H1 (cell line): ENCODE measurements at regions not wholly inside any gene's neighbourhood (a gene's known extent, or its start where the extent isn't known, plus 50 kb on each side); places are given as distances from the start of the nearest gene placed in this dataset.

ENCODE experiments used
- CBX5 ChIP-seq: fragments of 300-800, 300-1000 bp; sonication (generic); IDR thresholded peaks from 2 replicates; pipeline ENCODE4 v1.7.1; 2016; ENCODE audit warnings: antibody characterized with exemption, low read length, low read depth
- GABPA ChIP-seq: IDR thresholded peaks from 2 replicates; pipeline ENCODE4 v1.6.1; 2011; ENCODE audit warnings: mild to moderate bottlenecking, low read length, moderate library complexity, borderline replicate concordance; ENCODE audit not compliant: insufficient read depth
- KDM4A ChIP-seq: IDR thresholded peaks from one replicate; pipeline ENCODE4 v1.7.1; 2012; ENCODE audit warnings: low read depth, mild to moderate bottlenecking, moderate library complexity, low read length, inconsistent platforms; ENCODE audit not compliant: severe bottlenecking
- KDM5A ChIP-seq: fragments of 200-600 bp; IDR thresholded peaks from 2 replicates; pipeline ENCODE4 v1.7.1; 2012; ENCODE audit warnings: mild to moderate bottlenecking, low read length, inconsistent platforms, mixed read lengths
- POU5F1 ChIP-seq: IDR thresholded peaks from 2 replicates; pipeline ENCODE4 v1.6.1; 2011; ENCODE audit warnings: low read depth, mild to moderate bottlenecking, low read length, moderate library complexity
- RFX5 ChIP-seq: IDR thresholded peaks from 2 replicates; pipeline ENCODE4 v1.6.1; 2011; ENCODE audit warnings: low read depth, low read length, improper control_type of control experiment, borderline replicate concordance
- TBP ChIP-seq: IDR thresholded peaks from 2 replicates; pipeline ENCODE4 v1.6.1; 2011; ENCODE audit warnings: low read depth, low read length, improper control_type of control experiment
- TF ChIP-seq, protein P1 (sequence below): IDR thresholded peaks from 2 replicates; pipeline ENCODE4 v1.6.1; 2012; ENCODE audit warnings: low read length, inconsistent platforms
- TF ChIP-seq, protein P2 (sequence below): IDR thresholded peaks from 2 replicates; pipeline ENCODE4 v1.6.1; 2011; ENCODE audit warnings: low read length, improper control_type of control experiment

- TF ChIP-seq POU5F1 (no peak), GABPA (no peak), KDM5A (no peak), KDM4A (no peak), TBP (no peak), RFX5 (no peak), CBX5 (no peak)
- TF ChIP-seq, protein P1, sequence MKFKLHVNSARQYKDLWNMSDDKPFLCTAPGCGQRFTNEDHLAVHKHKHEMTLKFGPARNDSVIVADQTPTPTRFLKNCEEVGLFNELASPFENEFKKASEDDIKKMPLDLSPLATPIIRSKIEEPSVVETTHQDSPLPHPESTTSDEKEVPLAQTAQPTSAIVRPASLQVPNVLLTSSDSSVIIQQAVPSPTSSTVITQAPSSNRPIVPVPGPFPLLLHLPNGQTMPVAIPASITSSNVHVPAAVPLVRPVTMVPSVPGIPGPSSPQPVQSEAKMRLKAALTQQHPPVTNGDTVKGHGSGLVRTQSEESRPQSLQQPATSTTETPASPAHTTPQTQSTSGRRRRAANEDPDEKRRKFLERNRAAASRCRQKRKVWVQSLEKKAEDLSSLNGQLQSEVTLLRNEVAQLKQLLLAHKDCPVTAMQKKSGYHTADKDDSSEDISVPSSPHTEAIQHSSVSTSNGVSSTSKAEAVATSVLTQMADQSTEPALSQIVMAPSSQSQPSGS, result no peak
- TF ChIP-seq, protein P2, sequence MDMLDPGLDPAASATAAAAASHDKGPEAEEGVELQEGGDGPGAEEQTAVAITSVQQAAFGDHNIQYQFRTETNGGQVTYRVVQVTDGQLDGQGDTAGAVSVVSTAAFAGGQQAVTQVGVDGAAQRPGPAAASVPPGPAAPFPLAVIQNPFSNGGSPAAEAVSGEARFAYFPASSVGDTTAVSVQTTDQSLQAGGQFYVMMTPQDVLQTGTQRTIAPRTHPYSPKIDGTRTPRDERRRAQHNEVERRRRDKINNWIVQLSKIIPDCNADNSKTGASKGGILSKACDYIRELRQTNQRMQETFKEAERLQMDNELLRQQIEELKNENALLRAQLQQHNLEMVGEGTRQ, result no peak
These were observed 365.9 kb downstream of the PTPRU start (continued) for GRCh38 chr1:29602203-29602602.
